HepG2 (cell line): ENCODE measurements at regions not wholly inside any gene's neighbourhood (a gene's known extent, or its start where the extent isn't known, plus 50 kb on each side); places are given as distances from the start of the nearest gene placed in this dataset.

Experiments
- ATAC-seq: fragments of 200-7000 bp; cut with Tn5 transposase; 3 replicates; pipeline ENCODE4 v1.9.1; 2020; ENCODE audit warnings: mild to moderate bottlenecking, moderate library complexity
- BruUV-seq: library from RNA; stranded (reverse); fragments of 400-500 nt; replicated peaks from 2 replicates; lab custom pipeline; 2021; lab: Mats Ljungman, UMichigan
- CTCF ChIA-PET: fragments of 300-600 bp; formaldehyde crosslinking; extraction: SDS; loops from one replicate; lab custom pipeline; 2021; ENCODE audit warnings: low total read pairs, inconsistent platforms, low intra/inter-chr PET ratio; lab: Yijun Ruan, JAX
- POLR2A ChIA-PET: fragments of 350-600 bp; sonication (Branson Sonifier 250); formaldehyde crosslinking; loops from one replicate; lab custom pipeline; 2020; ENCODE audit warnings: antibody characterized with exemption, inconsistent platforms; lab: Yijun Ruan, JAX
- DNase-seq: peaks from one replicate; pipeline ENCODE4 v3.0.0-alpha.2; 2015; ENCODE audit warnings: low spot score
- FAIRE-seq: peaks from 3 replicates; lab custom pipeline; 2011; peaks lifted over from hg19 to GRCh38; lab: Jason Lieb, UNC
- H2AFZ ChIP-seq: one replicate; pipeline ENCODE4 v1.6.1; 2011; ENCODE audit warnings: low read length, inconsistent platforms
- H3K27ac ChIP-seq: fragments of 300-600 bp; 3 replicates; pipeline ENCODE4 v1.8.0; 2011; ENCODE audit warnings: mixed run types, mild to moderate bottlenecking, mixed read lengths, low read length, inconsistent platforms; ENCODE audit not compliant: insufficient read depth; ENCODE audit errors: extremely low read length
- H3K27me3 ChIP-seq, 2 experiments: fragments of 200-600 bp in 1 of 2; 2 replicates in 1 of 2; 3 replicates in 1 of 2; pipeline versions ENCODE4 v1.6.0 to v1.8.0; 2011; ENCODE audit warnings: low read length in 2 of 2, mild to moderate bottlenecking in 2 of 2, moderate library complexity in 2 of 2, inconsistent platforms in 1 of 2; ENCODE audit not compliant: insufficient read depth in 2 of 2, control insufficient read depth in 1 of 2
- H3K36me3 ChIP-seq, 2 experiments: fragments of 200-600 bp in 1 of 2; replicated peaks in 1 of 2; 2 replicates in 1 of 2; 3 replicates in 1 of 2; pipeline versions ENCODE4 v1.5.1 to v1.8.0; 2011; ENCODE audit warnings: low read length in 2 of 2, inconsistent platforms in 1 of 2; ENCODE audit not compliant: insufficient read depth in 2 of 2, control insufficient read depth in 1 of 2
- H3K4me1 ChIP-seq: 2 replicates; pipeline ENCODE4 v1.5.1; 2012; ENCODE audit warnings: low read length, inconsistent platforms; ENCODE audit not compliant: insufficient read depth
- H3K4me2 ChIP-seq: 2 replicates; pipeline ENCODE4 v1.6.0; 2011; ENCODE audit warnings: low read depth, low read length, inconsistent platforms
- H3K4me3 ChIP-seq, 3 experiments: fragments of 200-600 bp in 1 of 3; sonication (generic), shearing (Covaris generic) in 1 of 3; replicated peaks in 1 of 3; 2 replicates each; pipeline ENCODE4 v1.5.1; 2011 to 2016; ENCODE audit warnings: low read length in 3 of 3, inconsistent platforms in 2 of 3, low read depth in 2 of 3, mild to moderate bottlenecking in 2 of 3, control low read depth in 1 of 3, mixed read lengths in 1 of 3; ENCODE audit not compliant: insufficient read depth in 1 of 3
- H3K79me2 ChIP-seq: one replicate; pipeline ENCODE4 v1.6.1; 2011; ENCODE audit warnings: low read length, inconsistent platforms; ENCODE audit not compliant: insufficient read depth
- H3K9ac ChIP-seq: 2 replicates; pipeline ENCODE4 v1.6.0; 2011; ENCODE audit warnings: mild to moderate bottlenecking, low read depth, low read length, inconsistent platforms; ENCODE audit not compliant: insufficient read depth
- H3K9me3 ChIP-seq: 2 replicates; pipeline ENCODE4 v1.5.1; 2012; ENCODE audit warnings: mild to moderate bottlenecking, low read length
- H4K20me1 ChIP-seq: 2 replicates; pipeline ENCODE4 v1.6.0; 2011; ENCODE audit warnings: inconsistent platforms, mild to moderate bottlenecking, low read length, moderate library complexity; ENCODE audit not compliant: insufficient read depth
- ADNP ChIP-seq: sonication (generic); formaldehyde crosslinking; IDR thresholded peaks from 2 replicates; pipeline ENCODE4 v1.4.0; 2020; ENCODE audit warnings: missing genetic modification reagents
- BCL6 ChIP-seq: IDR thresholded peaks from 2 replicates; pipeline ENCODE4 v1.6.1; 2016; ENCODE audit warnings: missing genetic modification reagents, missing compliant biosample characterization
- IRX3 ChIP-seq: sonication (generic); formaldehyde crosslinking; IDR thresholded peaks from 2 replicates; pipeline ENCODE4 v1.8.1; 2023; ENCODE audit warnings: mild to moderate bottlenecking, low read depth, missing genetic modification reagents, borderline replicate concordance
- MED8 ChIP-seq: sonication (generic); formaldehyde crosslinking; IDR thresholded peaks from 2 replicates; pipeline ENCODE4 v1.8.1; 2023; ENCODE audit warnings: mild to moderate bottlenecking, missing genetic modification reagents; ENCODE audit not compliant: insufficient replicate concordance
- NAIF1 ChIP-seq: sonication (generic); formaldehyde crosslinking; IDR thresholded peaks from 2 replicates; pipeline ENCODE4 v1.5.0; 2020; ENCODE audit warnings: mild to moderate bottlenecking, missing genetic modification reagents, borderline replicate concordance
- RERE ChIP-seq: IDR thresholded peaks from 2 replicates; pipeline ENCODE4 v1.6.1; 2016; ENCODE audit warnings: low read depth, missing genetic modification reagents, missing compliant biosample characterization
- TARDBP ChIP-seq: sonication (generic); formaldehyde crosslinking; IDR thresholded peaks from 2 replicates; pipeline ENCODE4 v1.8.0; 2022; ENCODE audit warnings: mild to moderate bottlenecking, missing genetic modification reagents
- ZFP82 ChIP-seq: sonication (generic); formaldehyde crosslinking; IDR thresholded peaks from 2 replicates; pipeline ENCODE4 v1.5.1; 2020; ENCODE audit warnings: mild to moderate bottlenecking, missing genetic modification reagents, borderline replicate concordance
- ZNF350 ChIP-seq: sonication (generic); formaldehyde crosslinking; IDR thresholded peaks from 2 replicates; pipeline ENCODE4 v1.4.0; 2020; ENCODE audit warnings: mild to moderate bottlenecking, low read depth, missing genetic modification reagents, borderline replicate concordance
- WGBS: methylation state at CpG from one replicate; pipeline ENCODE4 v1.1.6; 2017; ENCODE audit warnings: low lambda C conversion rate; 5-methylcytosine and 5-hydroxymethylcytosine counted together
- in situ Hi-C: cut with HindIII; loops from 2 replicates; pipeline ENCODE4 v1.10.0; 2017; ENCODE audit warnings: low pct_unique_long_range_greater_than_20kb; ENCODE audit not compliant: extremely low pct_ligation_motif_present
- intact Hi-C: fragments of 100-400 bp; cut with micrococcal nuclease; formaldehyde crosslinking; loops from one replicate; pipeline ENCODE4 v1.10.0; 2022; ENCODE audit not compliant: unreplicated experiment
- TF ChIP-seq, protein P1 (sequence below): sonication (generic); formaldehyde crosslinking; IDR thresholded peaks from 2 replicates; pipeline ENCODE4 v1.4.0; 2020; ENCODE audit warnings: missing genetic modification reagents
- TF ChIP-seq, protein P2 (sequence below): sonication (generic); formaldehyde crosslinking; IDR thresholded peaks from 2 replicates; pipeline ENCODE4 v1.5.0; 2020; ENCODE audit warnings: mild to moderate bottlenecking, missing genetic modification reagents

GRCh38 chr12:115377779-115378178 lies 693.8 kb upstream of the TBX3 start:
- no peak for ATAC-seq
- POLR2A ChIA-PET = no interaction called here
- Histone ChIP-seq H2AFZ (no peak overlapping the region), H3K9me3 (no peaks in the 10 kb centered on the region), H3K27me3 (peaks cover 0 to 10% of the 10 kb centered on the region in 2 experiments; a peak in 2 of 5 replicates), H3K36me3 (no peaks in the 10 kb centered on the region), H3K4me2 (no peak overlapping the region), H3K9ac (no peak overlapping the region), H4K20me1 (no peaks in the 10 kb centered on the region)
- intact Hi-C loops = no loop called here
- no peak for DNase-seq
- TF ChIP-seq IRX3 = no peak
- no peak for TF ChIP-seq BCL6 (CRISPR knock-in tag)
- no peak for TF ChIP-seq TARDBP (CRISPR knock-in tag)
- no peak for TF ChIP-seq RERE (CRISPR knock-in tag)
- TF ChIP-seq, protein P1, sequence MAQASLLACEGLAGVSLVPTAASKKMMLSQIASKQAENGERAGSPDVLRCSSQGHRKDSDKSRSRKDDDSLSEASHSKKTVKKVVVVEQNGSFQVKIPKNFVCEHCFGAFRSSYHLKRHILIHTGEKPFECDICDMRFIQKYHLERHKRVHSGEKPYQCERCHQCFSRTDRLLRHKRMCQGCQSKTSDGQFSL (CRISPR knock-in tag) = no peak
- TF ChIP-seq, protein P2, sequence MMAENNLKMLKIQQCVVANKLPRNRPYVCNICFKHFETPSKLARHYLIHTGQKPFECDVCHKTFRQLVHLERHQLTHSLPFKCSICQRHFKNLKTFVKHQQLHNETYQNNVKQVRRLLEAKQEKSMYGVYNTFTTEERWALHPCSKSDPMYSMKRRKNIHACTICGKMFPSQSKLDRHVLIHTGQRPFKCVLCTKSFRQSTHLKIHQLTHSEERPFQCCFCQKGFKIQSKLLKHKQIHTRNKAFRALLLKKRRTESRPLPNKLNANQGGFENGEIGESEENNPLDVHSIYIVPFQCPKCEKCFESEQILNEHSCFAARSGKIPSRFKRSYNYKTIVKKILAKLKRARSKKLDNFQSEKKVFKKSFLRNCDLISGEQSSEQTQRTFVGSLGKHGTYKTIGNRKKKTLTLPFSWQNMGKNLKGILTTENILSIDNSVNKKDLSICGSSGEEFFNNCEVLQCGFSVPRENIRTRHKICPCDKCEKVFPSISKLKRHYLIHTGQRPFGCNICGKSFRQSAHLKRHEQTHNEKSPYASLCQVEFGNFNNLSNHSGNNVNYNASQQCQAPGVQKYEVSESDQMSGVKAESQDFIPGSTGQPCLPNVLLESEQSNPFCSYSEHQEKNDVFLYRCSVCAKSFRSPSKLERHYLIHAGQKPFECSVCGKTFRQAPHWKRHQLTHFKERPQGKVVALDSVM (CRISPR knock-in tag) = no peak
- no peak for TF ChIP-seq ZFP82 (CRISPR knock-in tag)
- no peak for TF ChIP-seq MED8 (CRISPR knock-in tag)
- no peak for TF ChIP-seq ZNF350
- TF ChIP-seq NAIF1 (CRISPR knock-in tag) = no peak
- TF ChIP-seq ADNP (CRISPR knock-in tag) = no peak
- TF ChIP-seq, all 625 proteins: peak for 0
- in situ Hi-C loops = no loop called here
- CTCF ChIA-PET = no interaction called here
- no TSS peak for BruUV-seq
- Histone ChIP-seq H3K27ac (no peak overlapping the region), H3K4me3 (no peak overlapping the region), H3K79me2 (no peaks in the 10 kb centered on the region), H3K4me1 (peaks cover 17% of the 10 kb centered on the region)
- whole genome bisulfite sequencing = 46% methylated on average over 7 of the region's 7 CpGs
- no peak for FAIRE-seq
